Aorta (tissue), 5 donors: ENCODE measurements at regions not wholly inside any gene's neighbourhood (a gene's known extent, or its start where the extent isn't known, plus 50 kb on each side); places are given as distances from the start of the nearest gene placed in this dataset.

Source experiments
- ATAC-seq: fragments of 200-7000 bp; cut with Tn5 transposase; one replicate; pipeline ENCODE4 v1.9.1; 2022; ENCODE audit warnings: moderate library complexity; ENCODE audit not compliant: low FRiP score
- DNase-seq, 2 donors: peaks; one replicate each; pipeline ENCODE4 v3.0.0-alpha.2; 2020
- H3K27ac ChIP-seq, 2 donors: one replicate each; pipeline ENCODE4 v1.5.1; 2013; ENCODE audit warnings: low read length in 2 of 2, mild to moderate bottlenecking in 2 of 2, moderate library complexity in 2 of 2, control low read depth in 1 of 2, inconsistent platforms in 1 of 2, low read depth in 1 of 2
- H3K27me3 ChIP-seq, 2 donors: one replicate each; pipeline ENCODE4 v1.6.1; 2013; ENCODE audit warnings: control low read depth in 1 of 2, low read length in 1 of 2, mild to moderate bottlenecking in 1 of 2, moderate library complexity in 1 of 2; ENCODE audit not compliant: insufficient read depth in 2 of 2, control insufficient read depth in 1 of 2
- H3K36me3 ChIP-seq, 2 donors: one replicate each; pipeline ENCODE4 v1.6.1; 2013; ENCODE audit warnings: control low read depth in 1 of 2, low read length in 1 of 2, mild to moderate bottlenecking in 1 of 2; ENCODE audit not compliant: insufficient read depth in 2 of 2, control insufficient read depth in 1 of 2
- H3K4me1 ChIP-seq, 2 donors: one replicate each; pipeline ENCODE4 v1.6.1; 2013; ENCODE audit warnings: low read length in 2 of 2, control low read depth in 1 of 2, mild to moderate bottlenecking in 1 of 2, moderate library complexity in 1 of 2; ENCODE audit not compliant: insufficient read depth in 2 of 2, control insufficient read depth in 1 of 2
- H3K4me3 ChIP-seq, 2 donors: one replicate each; pipeline ENCODE4 v1.5.1; 2013; ENCODE audit warnings: low read length in 2 of 2, control low read depth in 1 of 2, mild to moderate bottlenecking in 1 of 2
- H3K9me3 ChIP-seq: one replicate; pipeline ENCODE4 v1.6.1; 2013; ENCODE audit warnings: mild to moderate bottlenecking, low read length; ENCODE audit not compliant: control insufficient read depth
- WGBS, 2 donors: extraction: QIAGEN DNeasy Blood & Tissue Kit; methylation state at CpG; one replicate each; pipeline ENCODE4 v1.1.7; 2013; 5-methylcytosine and 5-hydroxymethylcytosine counted together
- intact Hi-C, 2 donors: fragments of 100-400 bp; cut with DNase I; formaldehyde crosslinking; loops; one replicate each; pipeline versions ENCODE4 v1.14.2 to v1.15.0; 2022
- donor health status: healthy with polysubstance abuse.
- donor health status: Bipolar disorder and iron deficiency.
- donor health status: DM: no; HTN: no; CAD: no.
- donor health status: DM: no; HTN: no; CAD: no.
- donor health status: DM: yes; HTN: yes; CAD: no.

GRCh38 chr2:19805266-19805665 lies 96.5 kb downstream of the TTC32 start:
- Histone ChIP-seq H3K27ac (peak overlapping the region in 1 of 2 donors; percentile 45), H3K27me3 (no peaks in the 10 kb centered on the region), H3K36me3 (no peaks in the 10 kb centered on the region), H3K9me3 (no peaks in the 10 kb centered on the region), H3K4me3 (no peak overlapping the region), H3K4me1 (no peaks in the 10 kb centered on the region)
- intact Hi-C loops, result no loop called here
- DNase-seq, result no peak
- no peak for ATAC-seq
- 82 to 84% methylated on average over 4 of the region's 4 CpGs for WGBS, 2 donors

- intact Hi-C loops, result loop anchor here (5.0 kb wide), 3 partner anchors 53 to 442 kb away; no protein-coding TSS in a partner anchor
- H3K9me3 ChIP-seq, result no peaks in the 10 kb centered on the region
- H3K4me3 ChIP-seq, result no peak overlapping the region
- H3K36me3 ChIP-seq, result no peaks in the 10 kb centered on the region
- H3K27ac ChIP-seq, result no peak overlapping the region
- DNase-seq, result no peak
- H3K4me1 ChIP-seq, result no peaks in the 10 kb centered on the region
- WGBS, 2 donors, result 71 to 82% methylated on average over 3 of the region's 3 CpGs
- no peak for ATAC-seq
- H3K27me3 ChIP-seq, result no peaks in the 10 kb centered on the region
These were observed 97.0 kb downstream of the TTC32 start for GRCh38 chr2:19804639-19805260.

GRCh38 chr2:19802086-19802841 lies 99.5 kb downstream of the TTC32 start:
- Histone ChIP-seq H3K4me3 (no peak overlapping the region), H3K36me3 (no peaks in the 10 kb centered on the region), H3K27me3 (no peaks in the 10 kb centered on the region), H3K4me1 (no peaks in the 10 kb centered on the region), H3K27ac (peak overlapping the region; percentile 94 to 99), H3K9me3 (no peaks in the 10 kb centered on the region)
- intact Hi-C loops, result loop anchor here (5.0 kb wide), 3 partner anchors 55 to 440 kb away; no protein-coding TSS in a partner anchor
- 43 to 49% methylated on average over 4 of the region's 4 CpGs for WGBS, 2 donors
- ATAC-seq (no peak), DNase-seq (no peak)

- ATAC-seq (peak; percentile 88), DNase-seq (peak; percentile 94 to 97)
- H3K4me1 ChIP-seq, result no peaks in the 10 kb centered on the region
- H3K27ac ChIP-seq, result peak overlapping the region; percentile 94 to 99
- no peaks in the 10 kb centered on the region for H3K36me3 ChIP-seq
- intact Hi-C loops, result loop anchor here (5.0 kb wide), 3 partner anchors 54 to 439 kb away; no protein-coding TSS in a partner anchor
- no peaks in the 10 kb centered on the region for H3K9me3 ChIP-seq
- WGBS, 2 donors, result 2 to 5% methylated on average over 15 of the region's 15 CpGs
- H3K27me3 ChIP-seq, result no peaks in the 10 kb centered on the region
- no peak overlapping the region for H3K4me3 ChIP-seq
These were observed 100.3 kb downstream of the TTC32 start for GRCh38 chr2:19801367-19802080.

- 82 to 84% methylated on average over 5 of the region's 5 CpGs for WGBS, 2 donors
- no peaks in the 10 kb centered on the region for H3K27me3 ChIP-seq
- H3K36me3 ChIP-seq, result no peaks in the 10 kb centered on the region
- ATAC-seq (no peak), DNase-seq (no peak)
- intact Hi-C loops, result loop anchor here (5.0 kb wide), 3 partner anchors 53 to 438 kb away; no protein-coding TSS in a partner anchor
- H3K4me3 ChIP-seq, result no peak overlapping the region
- H3K9me3 ChIP-seq, result no peaks in the 10 kb centered on the region
- peak overlapping the region; percentile 59 to 83 for H3K27ac ChIP-seq
- H3K4me1 ChIP-seq, result no peaks in the 10 kb centered on the region
These were observed 101.0 kb downstream of the TTC32 start for GRCh38 chr2:19800796-19801195.

GRCh38 chr2:19799881-19800780 lies 101.7 kb downstream of the TTC32 start:
- ATAC-seq, result no peak
- DNase-seq, result no peak
- Histone ChIP-seq H3K27me3 (no peaks in the 10 kb centered on the region), H3K9me3 (no peaks in the 10 kb centered on the region), H3K27ac (peak overlapping the region in 1 of 2 donors; percentile 59), H3K4me1 (no peaks in the 10 kb centered on the region), H3K4me3 (no peak overlapping the region), H3K36me3 (no peaks in the 10 kb centered on the region)
- 73 to 76% methylated on average over 8 of the region's 8 CpGs for WGBS, 2 donors
- intact Hi-C loops, result loop anchor here (5.0 kb wide), 3 partner anchors 53 to 438 kb away; no protein-coding TSS in a partner anchor

GRCh38 chr2:19797871-19798270 lies 103.9 kb downstream of the TTC32 start:
- no peaks in the 10 kb centered on the region for H3K4me1 ChIP-seq
- H3K27me3 ChIP-seq, result no peaks in the 10 kb centered on the region
- no peak for ATAC-seq
- no peak for DNase-seq
- H3K4me3 ChIP-seq, result no peak overlapping the region
- H3K36me3 ChIP-seq, result no peaks in the 10 kb centered on the region
- intact Hi-C loops, result no loop called here
- H3K9me3 ChIP-seq, result no peaks in the 10 kb centered on the region
- WGBS, 2 donors, result 76 to 79% methylated on average over 4 of the region's 4 CpGs
- H3K27ac ChIP-seq, result no peak overlapping the region

GRCh38 chr2:19797243-19797810 lies 104.5 kb downstream of the TTC32 start:
- no peaks in the 10 kb centered on the region for H3K27me3 ChIP-seq
- no peaks in the 10 kb centered on the region for H3K4me1 ChIP-seq

More at GRCh38 chr2:19797243-19797810, 104.5 kb downstream of the TTC32 start:
- intact Hi-C loops, result no loop called here
- Histone ChIP-seq H3K4me3 (no peak overlapping the region), H3K36me3 (no peaks in the 10 kb centered on the region), H3K9me3 (no peaks in the 10 kb centered on the region), H3K27ac (no peak overlapping the region)
- 63 to 65% methylated on average over 4 of the region's 4 CpGs for WGBS, 2 donors
- DNase-seq, result no peak
- ATAC-seq, result no peak
